Stromal cell of bone marrow (primary cell): ENCODE measurements at regions not wholly inside any gene's neighbourhood (a gene's known extent, or its start where the extent isn't known, plus 50 kb on each side); places are given as distances from the start of the nearest gene placed in this dataset.

Source experiments
- DNase-seq: peaks from one replicate; pipeline ENCODE4 v3.0.0-alpha.2; 2012; ENCODE audit warnings: low read depth

- DNase-seq: no peak
Measured at GRCh38 chr1:43008115-43009060, 49.7 kb upstream of the SLC2A1 start.
